Gastroesophageal sphincter (tissue), 4 donors: ENCODE measurements at regions not wholly inside any gene's neighbourhood (a gene's known extent, or its start where the extent isn't known, plus 50 kb on each side); places are given as distances from the start of the nearest gene placed in this dataset.
A peak's percentile ranks its signal among the peaks of the same experiment; 100 is the strongest.

ENCODE experiments used
- ATAC-seq: fragments of 150-250 bp; one replicate; pipeline ENCODE4 v1.9.1; 2016; ENCODE audit warnings: mild to moderate bottlenecking, moderate library complexity
- H3K27ac ChIP-seq, 4 donors: fragments of 200-600 bp; sonication (generic) in 3 of 4; 1 replicate in 3 of 4; 2 replicates in 1 of 4; pipeline ENCODE4 v1.5.1; 2016 to 2019
- H3K27me3 ChIP-seq: fragments of 200-600 bp; sonication (generic); one replicate; pipeline ENCODE4 v1.5.1; 2019
- H3K36me3 ChIP-seq, 2 donors: fragments of 200-600 bp; sonication (generic); one replicate each; pipeline ENCODE4 v1.5.1; 2019; ENCODE audit warnings: control low read depth in 1 of 2
- H3K4me1 ChIP-seq, 3 donors: fragments of 200-600 bp; sonication (generic); 1 replicate in 2 of 3; 2 replicates in 1 of 3; pipeline ENCODE4 v1.5.1; 2016 to 2019; ENCODE audit warnings: control low read depth in 2 of 3
- H3K4me3 ChIP-seq, 2 donors: fragments of 200-600 bp; sonication (generic); one replicate each; pipeline ENCODE4 v1.5.1; 2019; ENCODE audit warnings: mild to moderate bottlenecking in 1 of 2, moderate library complexity in 1 of 2
- H3K9me3 ChIP-seq, 3 donors: fragments of 200-600 bp; sonication (generic); one replicate each; pipeline ENCODE4 v1.5.1; 2017 to 2019; ENCODE audit warnings: control low read depth in 2 of 3
- EP300 ChIP-seq: sonication (generic); formaldehyde crosslinking; IDR thresholded peaks from one replicate; pipeline ENCODE4 v1.6.1; 2017; ENCODE audit warnings: antibody characterized with exemption, mild to moderate bottlenecking
- POLR2A ChIP-seq, 2 donors: fragments of 450-650 bp; IDR thresholded peaks; one replicate each; pipeline ENCODE4 v1.6.1; 2017; ENCODE audit warnings: antibody characterized with exemption in 2 of 2, mild to moderate bottlenecking in 2 of 2, moderate library complexity in 1 of 2
- POLR2AphosphoS5 ChIP-seq: sonication (generic); formaldehyde crosslinking; IDR thresholded peaks from one replicate; pipeline ENCODE4 v1.6.1; 2017; ENCODE audit warnings: antibody characterized with exemption
- WGBS, 2 donors: methylation state at CpG; one replicate each; pipeline ENCODE4 v1.1.5; 2018; ENCODE audit warnings: low coverage in 1 of 2; 5-methylcytosine and 5-hydroxymethylcytosine counted together
- TF ChIP-seq, protein P1 (sequence below), 4 experiments: fragments of 200-600 bp in 2 of 4; fragments of 450-650 bp in 2 of 4; sonication (generic) in 1 of 4; IDR thresholded peaks; one replicate each; pipeline ENCODE4 v1.5.1; 2017 to 2019; ENCODE audit warnings: antibody characterized with exemption in 4 of 4, mild to moderate bottlenecking in 2 of 4, moderate library complexity in 2 of 4

DNA sequence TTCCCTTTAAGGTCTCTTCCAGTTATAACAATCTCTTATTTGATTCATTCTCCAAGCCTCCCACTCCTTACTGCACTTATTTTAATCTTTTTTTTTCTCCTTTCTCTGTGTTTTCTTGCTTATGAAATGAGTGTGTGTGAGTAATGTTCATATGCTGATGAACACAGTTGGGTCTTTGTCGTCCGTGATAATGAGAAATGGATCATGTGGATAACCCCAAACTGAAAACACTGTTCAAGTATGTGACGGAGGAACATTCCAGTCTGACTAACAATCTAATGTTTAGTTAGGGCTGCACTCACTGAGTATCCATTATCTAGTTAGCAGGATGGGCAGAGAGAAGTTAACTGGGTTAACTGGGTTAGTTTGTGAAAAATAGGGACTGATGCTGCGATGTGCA is 253.1 kb upstream of the DUSP10 start:
- no peaks in the 10 kb centered on the region for H3K27me3 ChIP-seq
- 25 to 37% methylated on average over 3 to 4 of the region's 4 CpGs for WGBS, 2 donors
- no peaks in the 10 kb centered on the region for H3K36me3 ChIP-seq
- H3K4me3 ChIP-seq: no peak overlapping the region
- peak overlapping the region in 1 of 4 donors; percentile 13 for H3K27ac ChIP-seq
- no peaks in the 10 kb centered on the region for H3K4me1 ChIP-seq
- no peaks in the 10 kb centered on the region for H3K9me3 ChIP-seq
- TF ChIP-seq POLR2AphosphoS5 (no peak), EP300 (no peak), POLR2A (IDR thresholded peaks at IDR 0.05) (no peak)
- TF ChIP-seq, protein P1, sequence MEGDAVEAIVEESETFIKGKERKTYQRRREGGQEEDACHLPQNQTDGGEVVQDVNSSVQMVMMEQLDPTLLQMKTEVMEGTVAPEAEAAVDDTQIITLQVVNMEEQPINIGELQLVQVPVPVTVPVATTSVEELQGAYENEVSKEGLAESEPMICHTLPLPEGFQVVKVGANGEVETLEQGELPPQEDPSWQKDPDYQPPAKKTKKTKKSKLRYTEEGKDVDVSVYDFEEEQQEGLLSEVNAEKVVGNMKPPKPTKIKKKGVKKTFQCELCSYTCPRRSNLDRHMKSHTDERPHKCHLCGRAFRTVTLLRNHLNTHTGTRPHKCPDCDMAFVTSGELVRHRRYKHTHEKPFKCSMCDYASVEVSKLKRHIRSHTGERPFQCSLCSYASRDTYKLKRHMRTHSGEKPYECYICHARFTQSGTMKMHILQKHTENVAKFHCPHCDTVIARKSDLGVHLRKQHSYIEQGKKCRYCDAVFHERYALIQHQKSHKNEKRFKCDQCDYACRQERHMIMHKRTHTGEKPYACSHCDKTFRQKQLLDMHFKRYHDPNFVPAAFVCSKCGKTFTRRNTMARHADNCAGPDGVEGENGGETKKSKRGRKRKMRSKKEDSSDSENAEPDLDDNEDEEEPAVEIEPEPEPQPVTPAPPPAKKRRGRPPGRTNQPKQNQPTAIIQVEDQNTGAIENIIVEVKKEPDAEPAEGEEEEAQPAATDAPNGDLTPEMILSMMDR (IDR thresholded peaks at IDR 0.05): no peak
- ATAC-seq: peak; percentile 48

DNA sequence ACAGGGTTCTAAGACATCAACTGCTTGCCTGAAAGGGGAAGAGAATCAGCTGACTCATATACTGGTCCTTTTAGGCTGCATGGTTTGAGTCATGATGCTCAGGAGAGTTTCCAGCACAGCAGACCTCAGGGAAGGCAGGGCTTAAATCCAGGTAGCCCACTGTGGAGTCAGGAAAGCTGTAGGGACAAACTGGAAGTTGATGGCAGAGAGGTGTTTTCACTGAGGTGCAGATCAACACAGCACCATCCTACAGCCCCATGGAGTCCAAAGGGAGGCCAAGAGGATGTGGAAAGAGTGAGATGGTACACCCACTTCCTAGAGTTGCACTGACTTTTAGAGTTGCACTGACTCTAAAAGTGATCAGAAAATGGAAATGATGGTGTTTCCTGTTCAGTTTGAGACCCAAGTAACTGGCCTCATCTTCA is 252.4 kb upstream of the DUSP10 start:
- Histone ChIP-seq H3K27me3 (no peaks in the 10 kb centered on the region), H3K27ac (no peak overlapping the region), H3K9me3 (no peaks in the 10 kb centered on the region), H3K4me1 (no peaks in the 10 kb centered on the region), H3K36me3 (no peaks in the 10 kb centered on the region), H3K4me3 (no peak overlapping the region)
- no peak for ATAC-seq
- TF ChIP-seq, protein P1 (IDR thresholded peaks at IDR 0.05): no peak
- no peak for TF ChIP-seq EP300
- no peak for TF ChIP-seq POLR2A (IDR thresholded peaks at IDR 0.05)
- no peak for TF ChIP-seq POLR2AphosphoS5

DNA sequence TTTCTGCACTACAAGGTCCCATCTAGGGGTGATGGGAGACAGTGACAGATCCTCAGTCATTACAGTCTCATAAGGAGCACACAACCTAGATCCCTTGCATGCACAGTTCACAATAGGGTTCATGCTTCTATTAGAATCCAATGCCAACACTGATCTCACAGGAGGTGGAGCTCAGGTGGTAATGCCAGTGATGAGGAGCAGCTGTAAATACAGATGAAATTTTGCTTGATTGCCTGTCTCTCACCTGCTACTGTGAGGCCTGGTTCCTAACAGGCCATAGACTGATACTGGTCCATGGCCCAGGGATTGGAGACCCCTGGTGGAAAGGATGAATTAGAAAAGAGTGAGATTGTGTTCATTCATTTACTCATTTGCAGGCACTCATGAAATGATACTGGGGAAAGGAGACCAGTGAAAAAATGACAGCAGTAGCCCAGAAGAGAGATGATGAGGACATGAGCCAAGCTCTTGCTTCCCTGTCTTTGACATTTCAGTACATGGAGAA is 251.6 kb upstream of the DUSP10 start:
- Histone ChIP-seq H3K4me1 (no peaks in the 10 kb centered on the region), H3K9me3 (no peaks in the 10 kb centered on the region), H3K36me3 (no peaks in the 10 kb centered on the region), H3K4me3 (no peak overlapping the region), H3K27me3 (no peaks in the 10 kb centered on the region), H3K27ac (no peak overlapping the region)
- TF ChIP-seq POLR2AphosphoS5 (no peak), EP300 (no peak), POLR2A (IDR thresholded peaks at IDR 0.05) (no peak)
- TF ChIP-seq, protein P1 (IDR thresholded peaks at IDR 0.05): no peak
- ATAC-seq: no peak

DNA sequence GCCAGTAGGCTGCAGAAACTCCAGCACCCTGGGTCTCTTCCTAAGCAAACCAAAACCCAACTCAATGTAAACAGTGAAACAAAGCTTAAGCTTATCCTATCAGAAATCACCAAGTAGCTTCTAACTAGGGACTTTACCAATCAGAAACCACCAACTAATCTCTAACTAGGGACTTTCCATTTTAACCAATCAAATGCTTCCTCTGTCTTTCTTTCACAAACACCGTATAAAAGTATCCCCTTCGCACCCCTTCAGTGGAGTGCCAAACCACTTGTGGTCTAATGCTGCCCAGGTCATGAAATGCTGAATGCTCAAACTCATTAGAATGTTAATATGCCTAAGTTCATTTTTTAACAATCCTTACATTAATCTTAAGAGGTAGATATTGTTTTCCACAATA is 250.5 kb upstream of the DUSP10 start:
- no peak for ATAC-seq
- no peaks in the 10 kb centered on the region for H3K9me3 ChIP-seq
- no peaks in the 10 kb centered on the region for H3K36me3 ChIP-seq
- WGBS, 2 donors: 91 to 95% methylated on average over 2 of the region's 2 CpGs
- H3K4me1 ChIP-seq: no peaks in the 10 kb centered on the region
- H3K4me3 ChIP-seq: no peak overlapping the region
- H3K27me3 ChIP-seq: no peaks in the 10 kb centered on the region
- no peak for TF ChIP-seq EP300
- TF ChIP-seq, protein P1 (IDR thresholded peaks at IDR 0.05): no peak
- no peak for TF ChIP-seq POLR2A (IDR thresholded peaks at IDR 0.05)
- TF ChIP-seq POLR2AphosphoS5: no peak
- no peak overlapping the region for H3K27ac ChIP-seq

DNA sequence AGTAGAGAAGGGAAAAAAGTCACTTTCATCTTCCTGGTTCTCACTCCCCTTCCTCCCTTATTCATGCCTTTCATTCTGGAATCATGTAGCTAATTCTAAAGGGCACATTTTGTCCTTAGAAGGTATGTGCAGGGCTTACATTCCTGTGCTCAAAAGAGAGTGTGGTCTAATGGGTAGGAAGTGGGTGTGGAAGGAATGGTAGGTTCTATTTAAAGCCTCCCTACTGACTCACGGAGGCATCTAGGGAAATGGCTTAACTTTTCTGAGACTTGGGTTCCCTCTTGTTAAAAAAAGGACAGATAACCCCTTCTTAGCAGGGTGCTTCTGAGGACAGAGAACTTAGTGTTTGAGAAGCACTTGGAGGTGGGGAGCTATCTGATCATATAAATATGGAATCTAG is 249.3 kb upstream of the DUSP10 start:
- H3K27me3 ChIP-seq: no peaks in the 10 kb centered on the region
- H3K4me1 ChIP-seq: no peaks in the 10 kb centered on the region
- no peak for ATAC-seq
- 22% methylated on average over 1 of the region's 1 CpG; no CpG with 5 or more reads in 1 of the 2 donors for WGBS, 2 donors
- no peak for TF ChIP-seq POLR2A (IDR thresholded peaks at IDR 0.05)
- TF ChIP-seq POLR2AphosphoS5: no peak
- TF ChIP-seq, protein P1 (IDR thresholded peaks at IDR 0.05): no peak
- no peak for TF ChIP-seq EP300
- H3K36me3 ChIP-seq: no peaks in the 10 kb centered on the region
- H3K4me3 ChIP-seq: no peak overlapping the region
- H3K27ac ChIP-seq: no peak overlapping the region
- H3K9me3 ChIP-seq: no peaks in the 10 kb centered on the region
